Subcutaneous abdominal adipose tissue (tissue), 5 donors: ENCODE measurements at regions not wholly inside any gene's neighbourhood (a gene's known extent, or its start where the extent isn't known, plus 50 kb on each side); places are given as distances from the start of the nearest gene placed in this dataset.

ENCODE experiments used
- H3K27ac ChIP-seq: one replicate; pipeline ENCODE4 v1.7.0; 2013; ENCODE audit warnings: low read depth, mild to moderate bottlenecking, inconsistent platforms, low read length, moderate library complexity
- H3K27me3 ChIP-seq, 5 donors: one replicate each; pipeline ENCODE4 v1.7.0; 2013; ENCODE audit warnings: low read length in 5 of 5, inconsistent platforms in 1 of 5; ENCODE audit not compliant: control insufficient read depth in 5 of 5, insufficient read depth in 4 of 5
- H3K36me3 ChIP-seq, 5 donors: one replicate each; pipeline ENCODE4 v1.7.0; 2013; ENCODE audit warnings: low read length in 5 of 5; ENCODE audit not compliant: control insufficient read depth in 5 of 5, insufficient read depth in 5 of 5
- H3K4me1 ChIP-seq, 5 donors: one replicate each; pipeline ENCODE4 v1.7.0; 2013; ENCODE audit warnings: low read length in 5 of 5, mild to moderate bottlenecking in 3 of 5, moderate library complexity in 1 of 5; ENCODE audit not compliant: control insufficient read depth in 5 of 5, insufficient read depth in 5 of 5
- H3K4me3 ChIP-seq, 5 donors: one replicate each; pipeline ENCODE4 v1.7.0; 2013; ENCODE audit warnings: low read length in 5 of 5, low read depth in 1 of 5
- H3K9ac ChIP-seq, 5 donors: one replicate each; pipeline ENCODE4 v1.7.0; 2013; ENCODE audit warnings: low read length in 5 of 5, mild to moderate bottlenecking in 4 of 5, moderate library complexity in 3 of 5
- H3K9me3 ChIP-seq, 5 donors: one replicate each; pipeline ENCODE4 v1.7.0; 2013; ENCODE audit warnings: low read length in 5 of 5; ENCODE audit not compliant: control insufficient read depth in 5 of 5
- donor health status: healthy.
- donor health status: healthy.
- donor health status: healthy.
- donor health status: healthy.
- donor health status: healthy.

GRCh38 chr6:119479860-119480655, 130.5 kb upstream of the MAN1A1 start:
- Histone ChIP-seq H3K4me3 (no peak overlapping the region), H3K36me3 (no peaks in the 10 kb centered on the region), H3K9ac (no peak overlapping the region), H3K9me3 (no peaks in the 10 kb centered on the region), H3K27me3 (no peaks in the 10 kb centered on the region), H3K4me1 (peaks cover 0 to 12% (median 0%) of the 10 kb centered on the region in 5 donors), H3K27ac (no peak overlapping the region)

DNA sequence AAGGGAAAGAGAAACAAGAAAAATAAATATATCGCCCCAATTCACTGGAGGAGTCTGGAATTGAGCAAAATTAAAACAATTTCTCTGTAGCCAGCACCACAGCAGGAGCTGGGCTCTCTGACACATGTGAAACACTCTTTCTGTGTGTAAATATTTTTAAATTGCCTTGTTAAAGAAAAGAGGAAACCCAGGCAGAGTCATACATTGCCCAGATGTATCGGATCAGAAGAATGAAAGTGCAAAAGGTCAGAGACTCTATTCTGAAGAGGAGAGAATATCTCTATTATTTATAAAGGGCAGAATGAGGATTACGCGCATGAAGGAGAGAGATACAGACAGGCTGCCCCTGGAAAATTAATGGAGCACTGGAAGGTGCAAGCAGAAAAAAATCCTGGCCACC, 127.0 kb upstream of the MAN1A1 start:
- Histone ChIP-seq H3K9ac (no peak overlapping the region), H3K9me3 (peaks cover 0 to 3% (median 0%) of the 10 kb centered on the region in 5 donors), H3K27me3 (no peaks in the 10 kb centered on the region), H3K4me3 (no peak overlapping the region), H3K4me1 (peaks cover 0 to 12% (median 0%) of the 10 kb centered on the region in 5 donors), H3K27ac (no peak overlapping the region), H3K36me3 (peaks cover 0 to 3% (median 0%) of the 10 kb centered on the region in 5 donors)

DNA sequence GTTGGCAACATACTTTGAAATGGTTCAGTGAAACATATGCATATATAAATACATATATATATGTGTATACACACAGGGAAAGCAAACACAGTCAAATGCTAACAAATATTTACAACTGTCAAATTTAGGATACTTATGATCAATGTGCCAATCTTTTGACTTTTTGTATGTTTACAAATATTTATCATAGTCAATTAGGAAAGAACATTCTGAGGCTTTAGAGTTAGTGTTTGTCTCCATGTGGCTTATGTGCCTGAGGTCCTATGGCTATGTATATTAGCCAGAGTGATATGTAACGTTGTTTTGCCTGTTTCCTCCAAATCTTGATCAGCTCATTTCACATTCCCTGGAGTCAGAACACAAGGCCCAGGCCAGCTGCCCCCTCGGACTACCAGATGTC, 126.5 kb upstream of the MAN1A1 start:
- Histone ChIP-seq H3K9ac (no peak overlapping the region), H3K27me3 (no peaks in the 10 kb centered on the region), H3K9me3 (peaks cover 0 to 3% (median 0%) of the 10 kb centered on the region in 5 donors), H3K4me3 (no peak overlapping the region), H3K36me3 (peaks cover 0 to 3% (median 0%) of the 10 kb centered on the region in 5 donors), H3K27ac (no peak overlapping the region), H3K4me1 (peaks cover 0 to 12% (median 0%) of the 10 kb centered on the region in 5 donors)

DNA sequence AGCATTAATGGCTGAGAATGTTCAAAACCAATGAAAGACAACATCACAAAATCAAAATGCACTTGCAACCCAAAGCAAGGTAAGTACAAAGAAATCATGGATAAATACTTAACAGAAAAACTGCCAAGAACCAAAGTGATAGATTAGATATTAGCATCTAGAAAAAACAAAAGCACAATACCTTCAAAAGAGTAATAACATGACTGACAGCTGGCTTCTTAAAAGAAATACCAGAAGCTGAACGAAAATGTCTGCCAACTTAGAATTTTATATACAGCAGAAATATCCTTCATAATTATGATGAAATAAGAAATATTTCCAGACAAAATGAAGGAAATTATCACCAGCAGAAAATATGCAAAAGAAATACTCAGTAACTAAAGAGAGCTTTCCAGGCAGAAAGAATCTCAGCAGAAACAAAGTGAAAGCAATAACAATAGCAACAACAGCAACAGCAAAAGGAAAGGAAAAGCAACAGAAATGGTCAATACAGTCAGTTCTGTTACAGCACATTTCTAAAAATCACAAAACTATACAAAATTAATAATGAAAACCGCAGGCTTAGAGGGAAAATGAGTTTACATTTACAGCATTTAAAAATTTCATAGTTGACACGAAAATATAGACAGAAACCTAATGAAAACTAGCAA, 121.5 kb upstream of the MAN1A1 start:
- Histone ChIP-seq H3K4me3 (no peak overlapping the region), H3K27me3 (no peaks in the 10 kb centered on the region), H3K9ac (no peak overlapping the region), H3K4me1 (peaks cover 0 to 5% (median 0%) of the 10 kb centered on the region in 5 donors), H3K27ac (no peak overlapping the region), H3K9me3 (peaks cover 0 to 3% (median 0%) of the 10 kb centered on the region in 5 donors), H3K36me3 (peaks cover 0 to 3% (median 0%) of the 10 kb centered on the region in 5 donors)

GRCh38 chr6:119467488-119468081, 118.0 kb upstream of the MAN1A1 start:
- H3K27me3 ChIP-seq: no peaks in the 10 kb centered on the region
- peaks cover 0 to 3% (median 0%) of the 10 kb centered on the region in 5 donors for H3K36me3 ChIP-seq
- H3K27ac ChIP-seq: no peak overlapping the region
- peaks cover 0 to 5% (median 0%) of the 10 kb centered on the region in 5 donors for H3K4me1 ChIP-seq
- H3K9me3 ChIP-seq: peaks cover 0 to 2% (median 0%) of the 10 kb centered on the region in 5 donors
- peak overlapping the region in 2 of 5 donors; percentile 25 to 44 for H3K9ac ChIP-seq
- H3K4me3 ChIP-seq: peak overlapping the region in 3 of 5 donors; percentile 14 to 61 (median 29)

- Histone ChIP-seq H3K9ac (no peak overlapping the region), H3K4me3 (no peak overlapping the region), H3K27ac (no peak overlapping the region), H3K4me1 (peaks cover 0 to 5% (median 0%) of the 10 kb centered on the region in 5 donors), H3K9me3 (no peaks in the 10 kb centered on the region), H3K36me3 (no peaks in the 10 kb centered on the region), H3K27me3 (no peaks in the 10 kb centered on the region)
Measured at GRCh38 chr6:119466226-119466625, 116.7 kb upstream of the MAN1A1 start.

DNA sequence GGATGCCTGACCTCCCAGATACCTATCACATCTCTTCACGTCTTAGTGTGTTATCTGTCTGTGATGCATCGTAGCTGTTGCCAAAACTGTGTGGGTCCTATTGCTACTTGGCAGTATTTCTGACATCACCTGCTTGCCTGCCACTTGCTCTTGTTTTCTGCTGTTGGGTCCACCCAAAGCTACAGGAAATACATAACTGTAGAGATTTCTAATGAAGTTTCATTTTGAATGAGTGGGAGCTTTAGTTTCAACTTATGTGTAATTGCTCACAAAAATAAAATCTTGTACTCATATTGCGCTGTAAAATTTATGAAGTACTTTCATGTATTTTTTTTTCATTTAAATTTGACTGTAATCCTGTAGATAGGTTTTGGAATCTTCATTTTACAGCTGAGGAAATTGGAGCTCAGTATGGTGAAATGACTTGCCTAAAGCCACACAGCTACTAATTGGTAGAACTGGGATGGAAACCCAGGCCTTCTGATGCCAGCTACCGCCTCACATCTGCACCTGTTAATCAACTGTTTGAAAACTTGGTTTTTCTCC, 113.6 kb upstream of the MAN1A1 start:
- Histone ChIP-seq H3K4me3 (no peak overlapping the region), H3K36me3 (no peaks in the 10 kb centered on the region), H3K27ac (no peak overlapping the region), H3K4me1 (peaks cover 0 to 5% (median 0%) of the 10 kb centered on the region in 5 donors), H3K9ac (no peak overlapping the region), H3K9me3 (no peaks in the 10 kb centered on the region), H3K27me3 (no peaks in the 10 kb centered on the region)

DNA sequence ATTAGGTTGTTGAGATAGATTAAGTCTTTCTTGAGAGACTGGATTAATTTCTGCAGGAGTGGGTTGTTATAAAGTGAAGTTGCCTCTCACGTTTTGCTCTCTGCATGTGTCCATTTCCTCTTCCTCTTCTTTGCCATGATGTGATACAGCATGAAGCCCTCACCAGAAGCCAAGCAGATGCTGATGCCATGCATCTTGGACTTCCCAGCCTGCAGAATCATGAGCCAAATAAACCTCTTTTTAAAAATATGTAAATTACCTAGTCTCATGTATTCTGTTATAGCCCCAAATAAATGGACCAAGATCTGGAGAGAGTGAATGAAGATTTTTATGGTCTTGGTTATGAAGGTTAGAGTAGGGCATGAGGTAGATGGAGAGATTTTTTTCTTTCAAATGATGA, 111.6 kb upstream of the MAN1A1 start:
- H3K4me1 ChIP-seq: peaks cover 0 to 14% (median 0%) of the 10 kb centered on the region in 5 donors
- H3K27me3 ChIP-seq: no peaks in the 10 kb centered on the region
- no peak overlapping the region for H3K9ac ChIP-seq
- no peak overlapping the region for H3K27ac ChIP-seq
- H3K9me3 ChIP-seq: no peaks in the 10 kb centered on the region
- H3K4me3 ChIP-seq: no peak overlapping the region
- no peaks in the 10 kb centered on the region for H3K36me3 ChIP-seq

- H3K9me3 ChIP-seq: no peaks in the 10 kb centered on the region
- no peak overlapping the region for H3K27ac ChIP-seq
- H3K4me3 ChIP-seq: no peak overlapping the region
- no peak overlapping the region for H3K9ac ChIP-seq
- peaks cover 0 to 27% (median 9%) of the 10 kb centered on the region in 5 donors for H3K4me1 ChIP-seq
- H3K36me3 ChIP-seq: no peaks in the 10 kb centered on the region
- H3K27me3 ChIP-seq: no peaks in the 10 kb centered on the region
Measured at GRCh38 chr6:119459207-119459974, 109.8 kb upstream of the MAN1A1 start.
